GM23338 (cell line): ENCODE measurements at regions not wholly inside any gene's neighbourhood (a gene's known extent, or its start where the extent isn't known, plus 50 kb on each side); places are given as distances from the start of the nearest gene placed in this dataset.

ENCODE experiments used
- ATAC-seq: fragments of 200-7000 bp; cut with Tn5 transposase; 3 replicates; pipeline ENCODE4 v1.9.1; 2020
- DNase-seq: peaks from one replicate; pipeline ENCODE4 v3.0.0-alpha.2; 2015; ENCODE audit warnings: low spot score
- H2AFZ ChIP-seq: fragments of 200-600 bp; sonication (generic); 2 replicates; pipeline ENCODE4 v1.8.0; 2016; ENCODE audit warnings: antibody characterized with exemption, mild to moderate bottlenecking, moderate library complexity
- H3F3A ChIP-seq: fragments of 200-600 bp; sonication (generic); replicated peaks from 2 replicates; pipeline ENCODE4 v1.8.0; 2017; ENCODE audit warnings: antibody characterized with exemption, mixed run types, low read depth
- H3K27ac ChIP-seq: fragments of 200-600 bp; sonication (generic); 2 replicates; pipeline ENCODE4 v1.6.1; 2016; ENCODE audit warnings: low read depth
- H3K27me3 ChIP-seq: fragments of 200-600 bp; sonication (generic); 2 replicates; pipeline ENCODE4 v1.8.0; 2016; ENCODE audit warnings: mild to moderate bottlenecking, mixed run types, moderate library complexity; ENCODE audit not compliant: insufficient read depth
- H3K36me3 ChIP-seq: fragments of 200-600 bp; sonication (generic); 2 replicates; pipeline ENCODE4 v1.8.0; 2016; ENCODE audit warnings: mild to moderate bottlenecking; ENCODE audit not compliant: insufficient read depth
- H3K4me1 ChIP-seq: fragments of 200-600 bp; sonication (generic); 2 replicates; pipeline ENCODE4 v1.8.0; 2016; ENCODE audit warnings: mild to moderate bottlenecking, moderate library complexity; ENCODE audit not compliant: insufficient read depth
- H3K4me2 ChIP-seq: fragments of 200-600 bp; sonication (generic); 2 replicates; pipeline ENCODE4 v1.7.1; 2017; ENCODE audit warnings: mixed run types
- H3K4me3 ChIP-seq: fragments of 200-600 bp; sonication (generic); 2 replicates; pipeline ENCODE4 v1.6.1; 2016; ENCODE audit warnings: mixed run types
- H3K79me2 ChIP-seq: fragments of 200-600 bp; sonication (generic); replicated peaks from 2 replicates; pipeline ENCODE4 v1.8.0; 2017; ENCODE audit warnings: mild to moderate bottlenecking; ENCODE audit not compliant: insufficient read depth
- H3K9me2 ChIP-seq: fragments of 200-600 bp; sonication (generic); 2 replicates; pipeline ENCODE4 v1.8.0; 2017; ENCODE audit not compliant: insufficient read depth
- H4K20me1 ChIP-seq: fragments of 200-600 bp; sonication (generic); replicated peaks from 2 replicates; pipeline ENCODE4 v1.8.0; 2017; ENCODE audit warnings: mild to moderate bottlenecking; ENCODE audit not compliant: insufficient read depth
- H3K27ac Mint-ChIP-seq: 2 replicates; pipeline ENCODE4 v1.8.0; 2020; ENCODE audit warnings: inconsistent platforms, mild to moderate bottlenecking, moderate library complexity, mixed read lengths
- H3K27me3 Mint-ChIP-seq: 3 replicates; pipeline ENCODE4 v1.8.0; 2022; ENCODE audit warnings: low read depth, mild to moderate bottlenecking, moderate library complexity, mixed read lengths, inconsistent platforms; ENCODE audit not compliant: insufficient read depth, poor library complexity
- H3K36me3 Mint-ChIP-seq: 3 replicates; pipeline ENCODE4 v1.8.0; 2021; ENCODE audit warnings: low read depth, mild to moderate bottlenecking, inconsistent platforms, moderate library complexity, mixed read lengths
- H3K4me1 Mint-ChIP-seq: 3 replicates; pipeline ENCODE4 v1.8.0; 2020; ENCODE audit warnings: mild to moderate bottlenecking, inconsistent platforms, mixed read lengths
- H3K4me3 Mint-ChIP-seq: 3 replicates; pipeline ENCODE4 v1.8.0; 2021; ENCODE audit warnings: moderate library complexity, mild to moderate bottlenecking, inconsistent platforms, mixed read lengths
- H3K9me3 Mint-ChIP-seq: 3 replicates; pipeline ENCODE4 v1.8.0; 2020; ENCODE audit warnings: moderate library complexity, mild to moderate bottlenecking, inconsistent platforms, mixed read lengths
- CREB1 ChIP-seq: fragments of 250-450 bp; sonication (Bioruptor Pico); IDR thresholded peaks from 2 replicates; pipeline ENCODE4 v1.5.0; 2020; ENCODE audit warnings: low read depth, mild to moderate bottlenecking, moderate library complexity
- JUNB ChIP-seq: IDR thresholded peaks from one replicate; pipeline ENCODE4 v1.6.1; 2016; ENCODE audit warnings: antibody characterized with exemption; ENCODE audit not compliant: unreplicated experiment
- NANOG ChIP-seq: IDR thresholded peaks from 2 replicates; pipeline ENCODE4 v1.6.1; 2016; ENCODE audit warnings: antibody characterized with exemption, borderline replicate concordance
- POLR2AphosphoS5 ChIP-seq: IDR thresholded peaks from 2 replicates; pipeline ENCODE4 v1.6.1; 2016; ENCODE audit warnings: antibody characterized with exemption, low read depth
- STAT1 ChIP-seq: IDR thresholded peaks from one replicate; pipeline ENCODE4 v1.6.1; 2016; ENCODE audit warnings: antibody characterized with exemption; ENCODE audit not compliant: unreplicated experiment
- ZNF114 ChIP-seq: fragments of 250-450 bp; sonication (Bioruptor Pico); IDR thresholded peaks from 2 replicates; pipeline ENCODE4 v1.5.0; 2020; ENCODE audit warnings: mild to moderate bottlenecking, moderate library complexity
- ZNF331 ChIP-seq: fragments of 250-450 bp; sonication (Bioruptor Pico); IDR thresholded peaks from 2 replicates; pipeline ENCODE4 v1.5.0; 2020; ENCODE audit warnings: low read depth, mild to moderate bottlenecking, moderate library complexity
- TF ChIP-seq, protein P1 (sequence below): fragments of 250-450 bp; sonication (Bioruptor Pico); IDR thresholded peaks from 2 replicates; pipeline ENCODE4 v1.5.0; 2020; ENCODE audit warnings: mild to moderate bottlenecking, moderate library complexity
- TF ChIP-seq, protein P2 (sequence below): IDR thresholded peaks from 2 replicates; pipeline ENCODE4 v1.6.1; 2016; ENCODE audit warnings: antibody characterized with exemption
- TF ChIP-seq, protein P3 (sequence below), 2 experiments: fragments of 200-600 bp in 1 of 2; sonication (generic) in 1 of 2; conservative IDR thresholded peaks; 2 replicates each; pipeline versions ENCODE4 v1.5.1 to v1.6.1; 2016 to 2017; ENCODE audit warnings: antibody characterized with exemption in 2 of 2, low read depth in 2 of 2, mild to moderate bottlenecking in 2 of 2, moderate library complexity in 1 of 2
- TF ChIP-seq, protein P4 (sequence below): IDR thresholded peaks from one replicate; pipeline ENCODE4 v1.6.1; 2018; ENCODE audit warnings: antibody characterized with exemption; ENCODE audit not compliant: unreplicated experiment

DNA sequence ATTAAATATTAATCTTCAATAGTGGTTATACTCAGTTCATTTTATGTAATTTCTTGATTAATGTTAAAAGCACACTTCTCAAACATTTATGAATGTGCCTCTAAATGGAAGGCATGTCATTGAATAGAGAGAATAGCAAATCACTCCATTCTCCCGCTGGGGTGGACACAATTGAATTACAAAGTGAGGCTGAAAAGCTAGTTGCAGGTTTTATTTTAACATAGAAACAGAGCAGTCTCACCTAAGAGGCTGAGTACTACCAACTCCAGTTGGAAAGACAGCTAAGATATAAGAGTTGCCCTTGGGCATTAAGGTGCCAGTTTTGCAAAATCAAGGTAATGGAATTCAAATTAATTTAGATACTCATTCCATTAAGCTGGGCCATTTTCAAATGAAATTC lies 147.2 kb downstream of the PCSK1 start:
- Histone ChIP-seq H3F3A (no peaks in the 10 kb centered on the region), H3K4me1 (peaks cover 20% of the 10 kb centered on the region), H2AFZ (no peak overlapping the region), H3K9me2 (no peaks in the 10 kb centered on the region), H3K4me2 (peak overlapping the region; percentile 19; the same call in 1 of the 2 replicates), H3K36me3 (no peaks in the 10 kb centered on the region), H3K27me3 (no peaks in the 10 kb centered on the region), H3K79me2 (no peaks in the 10 kb centered on the region), H4K20me1 (no peaks in the 10 kb centered on the region), H3K27ac (no peak overlapping the region), H3K4me3 (no peak overlapping the region)
- H3K27ac Mint-ChIP-seq: no peak overlapping the region
- peaks cover 21% of the 10 kb centered on the region; the same call in 2 of the 3 replicates for H3K4me1 Mint-ChIP-seq
- no peaks in the 10 kb centered on the region for H3K27me3 Mint-ChIP-seq
- no peaks in the 10 kb centered on the region for H3K36me3 Mint-ChIP-seq
- H3K4me3 Mint-ChIP-seq: no peak overlapping the region
- DNase-seq (peak; percentile 14), ATAC-seq (peak; percentile 64)
- no peaks in the 10 kb centered on the region for H3K9me3 Mint-ChIP-seq
- TF ChIP-seq STAT1 (no peak), ZNF114 (no peak), CREB1 (CRISPR knock-in tag) (no peak), NANOG (no peak), JUNB (no peak), POLR2AphosphoS5 (no peak), ZNF331 (CRISPR knock-in tag) (no peak)
- TF ChIP-seq, protein P1, sequence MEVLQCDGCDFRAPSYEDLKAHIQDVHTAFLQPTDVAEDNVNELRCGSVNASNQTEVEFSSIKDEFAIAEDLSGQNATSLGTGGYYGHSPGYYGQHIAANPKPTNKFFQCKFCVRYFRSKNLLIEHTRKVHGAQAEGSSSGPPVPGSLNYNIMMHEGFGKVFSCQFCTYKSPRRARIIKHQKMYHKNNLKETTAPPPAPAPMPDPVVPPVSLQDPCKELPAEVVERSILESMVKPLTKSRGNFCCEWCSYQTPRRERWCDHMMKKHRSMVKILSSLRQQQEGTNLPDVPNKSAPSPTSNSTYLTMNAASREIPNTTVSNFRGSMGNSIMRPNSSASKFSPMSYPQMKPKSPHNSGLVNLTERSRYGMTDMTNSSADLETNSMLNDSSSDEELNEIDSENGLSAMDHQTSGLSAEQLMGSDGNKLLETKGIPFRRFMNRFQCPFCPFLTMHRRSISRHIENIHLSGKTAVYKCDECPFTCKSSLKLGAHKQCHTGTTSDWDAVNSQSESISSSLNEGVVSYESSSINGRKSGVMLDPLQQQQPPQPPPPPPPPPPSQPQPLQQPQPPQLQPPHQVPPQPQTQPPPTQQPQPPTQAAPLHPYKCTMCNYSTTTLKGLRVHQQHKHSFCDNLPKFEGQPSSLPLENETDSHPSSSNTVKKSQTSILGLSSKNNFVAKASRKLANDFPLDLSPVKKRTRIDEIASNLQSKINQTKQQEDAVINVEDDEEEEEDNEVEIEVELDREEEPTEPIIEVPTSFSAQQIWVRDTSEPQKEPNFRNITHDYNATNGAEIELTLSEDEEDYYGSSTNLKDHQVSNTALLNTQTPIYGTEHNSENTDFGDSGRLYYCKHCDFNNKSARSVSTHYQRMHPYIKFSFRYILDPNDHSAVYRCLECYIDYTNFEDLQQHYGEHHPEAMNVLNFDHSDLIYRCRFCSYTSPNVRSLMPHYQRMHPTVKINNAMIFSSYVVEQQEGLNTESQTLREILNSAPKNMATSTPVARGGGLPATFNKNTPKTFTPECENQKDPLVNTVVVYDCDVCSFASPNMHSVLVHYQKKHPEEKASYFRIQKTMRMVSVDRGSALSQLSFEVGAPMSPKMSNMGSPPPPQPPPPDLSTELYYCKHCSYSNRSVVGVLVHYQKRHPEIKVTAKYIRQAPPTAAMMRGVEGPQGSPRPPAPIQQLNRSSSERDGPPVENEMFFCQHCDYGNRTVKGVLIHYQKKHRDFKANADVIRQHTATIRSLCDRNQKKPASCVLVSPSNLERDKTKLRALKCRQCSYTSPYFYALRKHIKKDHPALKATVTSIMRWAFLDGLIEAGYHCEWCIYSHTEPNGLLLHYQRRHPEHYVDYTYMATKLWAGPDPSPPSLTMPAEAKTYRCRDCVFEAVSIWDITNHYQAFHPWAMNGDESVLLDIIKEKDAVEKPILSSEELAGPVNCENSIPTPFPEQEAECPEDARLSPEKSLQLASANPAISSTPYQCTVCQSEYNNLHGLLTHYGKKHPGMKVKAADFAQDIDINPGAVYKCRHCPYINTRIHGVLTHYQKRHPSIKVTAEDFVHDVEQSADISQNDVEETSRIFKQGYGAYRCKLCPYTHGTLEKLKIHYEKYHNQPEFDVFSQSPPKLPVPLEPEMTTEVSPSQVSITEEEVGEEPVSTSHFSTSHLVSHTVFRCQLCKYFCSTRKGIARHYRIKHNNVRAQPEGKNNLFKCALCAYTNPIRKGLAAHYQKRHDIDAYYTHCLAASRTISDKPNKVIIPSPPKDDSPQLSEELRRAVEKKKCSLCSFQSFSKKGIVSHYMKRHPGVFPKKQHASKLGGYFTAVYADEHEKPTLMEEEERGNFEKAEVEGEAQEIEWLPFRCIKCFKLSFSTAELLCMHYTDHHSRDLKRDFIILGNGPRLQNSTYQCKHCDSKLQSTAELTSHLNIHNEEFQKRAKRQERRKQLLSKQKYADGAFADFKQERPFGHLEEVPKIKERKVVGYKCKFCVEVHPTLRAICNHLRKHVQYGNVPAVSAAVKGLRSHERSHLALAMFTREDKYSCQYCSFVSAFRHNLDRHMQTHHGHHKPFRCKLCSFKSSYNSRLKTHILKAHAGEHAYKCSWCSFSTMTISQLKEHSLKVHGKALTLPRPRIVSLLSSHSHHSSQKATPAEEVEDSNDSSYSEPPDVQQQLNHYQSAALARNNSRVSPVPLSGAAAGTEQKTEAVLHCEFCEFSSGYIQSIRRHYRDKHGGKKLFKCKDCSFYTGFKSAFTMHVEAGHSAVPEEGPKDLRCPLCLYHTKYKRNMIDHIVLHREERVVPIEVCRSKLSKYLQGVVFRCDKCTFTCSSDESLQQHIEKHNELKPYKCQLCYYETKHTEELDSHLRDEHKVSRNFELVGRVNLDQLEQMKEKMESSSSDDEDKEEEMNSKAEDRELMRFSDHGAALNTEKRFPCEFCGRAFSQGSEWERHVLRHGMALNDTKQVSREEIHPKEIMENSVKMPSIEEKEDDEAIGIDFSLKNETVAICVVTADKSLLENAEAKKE (CRISPR knock-in tag): no peak
- TF ChIP-seq, protein P2, sequence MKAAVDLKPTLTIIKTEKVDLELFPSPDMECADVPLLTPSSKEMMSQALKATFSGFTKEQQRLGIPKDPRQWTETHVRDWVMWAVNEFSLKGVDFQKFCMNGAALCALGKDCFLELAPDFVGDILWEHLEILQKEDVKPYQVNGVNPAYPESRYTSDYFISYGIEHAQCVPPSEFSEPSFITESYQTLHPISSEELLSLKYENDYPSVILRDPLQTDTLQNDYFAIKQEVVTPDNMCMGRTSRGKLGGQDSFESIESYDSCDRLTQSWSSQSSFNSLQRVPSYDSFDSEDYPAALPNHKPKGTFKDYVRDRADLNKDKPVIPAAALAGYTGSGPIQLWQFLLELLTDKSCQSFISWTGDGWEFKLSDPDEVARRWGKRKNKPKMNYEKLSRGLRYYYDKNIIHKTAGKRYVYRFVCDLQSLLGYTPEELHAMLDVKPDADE: no peak
- TF ChIP-seq, protein P3, sequence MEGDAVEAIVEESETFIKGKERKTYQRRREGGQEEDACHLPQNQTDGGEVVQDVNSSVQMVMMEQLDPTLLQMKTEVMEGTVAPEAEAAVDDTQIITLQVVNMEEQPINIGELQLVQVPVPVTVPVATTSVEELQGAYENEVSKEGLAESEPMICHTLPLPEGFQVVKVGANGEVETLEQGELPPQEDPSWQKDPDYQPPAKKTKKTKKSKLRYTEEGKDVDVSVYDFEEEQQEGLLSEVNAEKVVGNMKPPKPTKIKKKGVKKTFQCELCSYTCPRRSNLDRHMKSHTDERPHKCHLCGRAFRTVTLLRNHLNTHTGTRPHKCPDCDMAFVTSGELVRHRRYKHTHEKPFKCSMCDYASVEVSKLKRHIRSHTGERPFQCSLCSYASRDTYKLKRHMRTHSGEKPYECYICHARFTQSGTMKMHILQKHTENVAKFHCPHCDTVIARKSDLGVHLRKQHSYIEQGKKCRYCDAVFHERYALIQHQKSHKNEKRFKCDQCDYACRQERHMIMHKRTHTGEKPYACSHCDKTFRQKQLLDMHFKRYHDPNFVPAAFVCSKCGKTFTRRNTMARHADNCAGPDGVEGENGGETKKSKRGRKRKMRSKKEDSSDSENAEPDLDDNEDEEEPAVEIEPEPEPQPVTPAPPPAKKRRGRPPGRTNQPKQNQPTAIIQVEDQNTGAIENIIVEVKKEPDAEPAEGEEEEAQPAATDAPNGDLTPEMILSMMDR (conservative IDR thresholded peaks at IDR 0.05; ENCODE audit: low read depth in 2 of 2): no peak
- TF ChIP-seq, protein P4, sequence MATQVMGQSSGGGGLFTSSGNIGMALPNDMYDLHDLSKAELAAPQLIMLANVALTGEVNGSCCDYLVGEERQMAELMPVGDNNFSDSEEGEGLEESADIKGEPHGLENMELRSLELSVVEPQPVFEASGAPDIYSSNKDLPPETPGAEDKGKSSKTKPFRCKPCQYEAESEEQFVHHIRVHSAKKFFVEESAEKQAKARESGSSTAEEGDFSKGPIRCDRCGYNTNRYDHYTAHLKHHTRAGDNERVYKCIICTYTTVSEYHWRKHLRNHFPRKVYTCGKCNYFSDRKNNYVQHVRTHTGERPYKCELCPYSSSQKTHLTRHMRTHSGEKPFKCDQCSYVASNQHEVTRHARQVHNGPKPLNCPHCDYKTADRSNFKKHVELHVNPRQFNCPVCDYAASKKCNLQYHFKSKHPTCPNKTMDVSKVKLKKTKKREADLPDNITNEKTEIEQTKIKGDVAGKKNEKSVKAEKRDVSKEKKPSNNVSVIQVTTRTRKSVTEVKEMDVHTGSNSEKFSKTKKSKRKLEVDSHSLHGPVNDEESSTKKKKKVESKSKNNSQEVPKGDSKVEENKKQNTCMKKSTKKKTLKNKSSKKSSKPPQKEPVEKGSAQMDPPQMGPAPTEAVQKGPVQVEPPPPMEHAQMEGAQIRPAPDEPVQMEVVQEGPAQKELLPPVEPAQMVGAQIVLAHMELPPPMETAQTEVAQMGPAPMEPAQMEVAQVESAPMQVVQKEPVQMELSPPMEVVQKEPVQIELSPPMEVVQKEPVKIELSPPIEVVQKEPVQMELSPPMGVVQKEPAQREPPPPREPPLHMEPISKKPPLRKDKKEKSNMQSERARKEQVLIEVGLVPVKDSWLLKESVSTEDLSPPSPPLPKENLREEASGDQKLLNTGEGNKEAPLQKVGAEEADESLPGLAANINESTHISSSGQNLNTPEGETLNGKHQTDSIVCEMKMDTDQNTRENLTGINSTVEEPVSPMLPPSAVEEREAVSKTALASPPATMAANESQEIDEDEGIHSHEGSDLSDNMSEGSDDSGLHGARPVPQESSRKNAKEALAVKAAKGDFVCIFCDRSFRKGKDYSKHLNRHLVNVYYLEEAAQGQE: no peak
